Bronchial epithelial cell (primary cell): ENCODE measurements at regions not wholly inside any gene's neighbourhood (a gene's known extent, or its start where the extent isn't known, plus 50 kb on each side); places are given as distances from the start of the nearest gene placed in this dataset.
"Not testable (repeated sequence)": the region's sequence is repeated elsewhere in the genome, so short reads cannot be mapped to it uniquely, and the experiment has no call there.

Experiments used
- DNase-seq: peaks from one replicate; pipeline ENCODE4 v3.0.0-alpha.2; 2010; ENCODE audit warnings: low read depth
- FAIRE-seq: peaks from 2 replicates; lab custom pipeline; 2011; peaks lifted over from hg19 to GRCh38; lab: Jason Lieb, UNC
- H3K27me3 ChIP-seq: 2 replicates; pipeline ENCODE4 v1.5.1; 2011; ENCODE audit warnings: low read length; ENCODE audit not compliant: control insufficient read depth, insufficient read depth
- H3K36me3 ChIP-seq: 2 replicates; pipeline ENCODE4 v1.5.1; 2011; ENCODE audit warnings: low read length; ENCODE audit not compliant: control insufficient read depth, insufficient read depth
- H3K4me3 ChIP-seq: 2 replicates; pipeline ENCODE4 v1.5.1; 2011; ENCODE audit warnings: mild to moderate bottlenecking, low read depth, low read length, control low read depth
- CTCF ChIP-seq: IDR thresholded peaks from 2 replicates; pipeline ENCODE4 v1.5.1; 2011; ENCODE audit warnings: mild to moderate bottlenecking, moderate library complexity, low read length, control low read depth, inconsistent platforms; ENCODE audit not compliant: insufficient read depth, severe bottlenecking

- DNase-seq (no peak), FAIRE-seq (no peak)
- Histone ChIP-seq H3K27me3 (no peaks in the 10 kb centered on the region), H3K36me3 (no peaks in the 10 kb centered on the region), H3K4me3 (no peak overlapping the region)
- no peak for TF ChIP-seq CTCF
Measured at GRCh38 chr20:29750268-29750899, 1507.1 kb upstream of the DEFB115 start.

GRCh38 chr20:29752644-29753425, 1504.6 kb upstream of the DEFB115 start:
- not testable (repeated sequence) for H3K4me3 ChIP-seq, DNase-seq, FAIRE-seq, H3K27me3 ChIP-seq, H3K36me3 ChIP-seq

GRCh38 chr20:29753426-29753746, 1504.1 kb upstream of the DEFB115 start:
- not testable (repeated sequence) for H3K4me3 ChIP-seq, FAIRE-seq

DNA sequence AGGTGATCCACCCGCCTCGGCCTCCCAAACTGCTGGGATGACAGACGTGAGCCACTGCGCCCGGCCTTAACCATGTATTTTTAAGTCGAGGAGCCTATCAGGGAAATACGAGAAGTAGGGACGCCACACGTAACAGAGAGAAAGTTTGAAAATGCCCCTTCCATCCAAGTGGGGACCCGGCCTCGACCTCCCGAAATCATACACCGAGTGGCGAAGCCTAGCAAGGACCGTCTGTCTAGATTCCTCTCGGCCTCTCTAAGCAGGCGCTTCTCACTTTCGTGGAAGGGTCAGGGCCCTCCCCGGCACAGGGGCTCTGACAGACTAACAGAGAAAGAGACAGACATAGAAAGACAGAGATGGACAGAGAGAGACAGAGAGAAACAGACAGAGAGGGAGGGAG, 1503.6 kb upstream of the DEFB115 start:
- H3K36me3 ChIP-seq, H3K27me3 ChIP-seq, DNase-seq, FAIRE-seq, H3K4me3 ChIP-seq: not testable (repeated sequence)

More at GRCh38 chr20:29753426-29753746, 1504.1 kb upstream of the DEFB115 start:
- not testable (repeated sequence) for H3K36me3 ChIP-seq, H3K27me3 ChIP-seq, DNase-seq

- not testable (repeated sequence) for H3K27me3 ChIP-seq, DNase-seq
Measured at GRCh38 chr20:29755854-29756498, 1501.5 kb upstream of the DEFB115 start.

DNA sequence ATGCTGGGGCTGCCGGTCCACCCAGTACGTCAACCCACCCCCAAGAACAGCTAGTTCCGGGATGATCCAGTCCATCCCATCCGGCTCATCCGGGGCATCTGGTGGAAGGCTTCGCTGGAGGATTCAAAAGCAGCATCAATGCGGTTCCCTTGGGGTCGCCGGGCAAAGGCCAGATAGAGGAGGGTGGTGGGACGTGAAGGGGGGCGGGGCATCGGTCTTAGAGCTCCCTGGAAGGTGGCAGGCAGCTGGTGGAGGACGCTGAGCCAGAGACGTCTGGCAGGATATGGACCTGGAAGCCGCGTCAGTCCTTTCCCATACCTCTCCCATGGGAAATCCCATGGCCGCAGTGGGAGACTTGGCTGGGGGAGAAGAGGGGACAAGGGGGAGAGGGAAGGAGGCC, 1500.8 kb upstream of the DEFB115 start:
- DNase-seq (no peak), FAIRE-seq (no peak)
- no peak for TF ChIP-seq CTCF
- H3K36me3 ChIP-seq = no peaks in the 10 kb centered on the region
- H3K4me3 ChIP-seq = no peak overlapping the region
- H3K27me3 ChIP-seq = no peaks in the 10 kb centered on the region

More at GRCh38 chr20:29755854-29756498, 1501.5 kb upstream of the DEFB115 start:
- not testable (repeated sequence) for H3K4me3 ChIP-seq, FAIRE-seq, H3K36me3 ChIP-seq

- H3K27me3 ChIP-seq, H3K4me3 ChIP-seq, DNase-seq, H3K36me3 ChIP-seq, FAIRE-seq: not testable (repeated sequence)
Measured at GRCh38 chr20:29761621-29762385, 1495.7 kb upstream of the DEFB115 start.

- no peak for FAIRE-seq
- H3K4me3 ChIP-seq = no peak overlapping the region
- H3K36me3 ChIP-seq = no peaks in the 10 kb centered on the region
- DNase-seq = no peak
- H3K27me3 ChIP-seq = no peaks in the 10 kb centered on the region
- TF ChIP-seq CTCF = no peak
Measured at GRCh38 chr20:29762620-29763019, 1494.8 kb upstream of the DEFB115 start.
